IMR-90 (cell line): ENCODE measurements at regions not wholly inside any gene's neighbourhood (a gene's known extent, or its start where the extent isn't known, plus 50 kb on each side); places are given as distances from the start of the nearest gene placed in this dataset.
A peak's percentile ranks its signal among the peaks of the same experiment; 100 is the strongest.

Source experiments
- ATAC-seq: fragments of 200-7000 bp; cut with Tn5 transposase; 2 replicates; pipeline ENCODE4 v1.9.1; 2020; ENCODE audit warnings: low read depth, mild to moderate bottlenecking, moderate library complexity
- BruUV-seq: library from RNA; stranded (reverse); fragments of 400-500 nt; replicated peaks from 2 replicates; lab custom pipeline; 2021; lab: Mats Ljungman, UMichigan
- CTCF ChIA-PET: fragments of 300-600 bp; formaldehyde crosslinking; extraction: SDS; loops from one replicate; lab custom pipeline; 2021; ENCODE audit warnings: antibody characterized with exemption; lab: Yijun Ruan, JAX
- POLR2A ChIA-PET: fragments of 300-600 bp; sonication (Branson Sonifier 250); formaldehyde crosslinking; loops from one replicate; lab custom pipeline; 2022; ENCODE audit warnings: antibody characterized with exemption; ENCODE audit not compliant: unreplicated experiment; lab: Charles Lee
- DNase-seq: peaks from one replicate; pipeline ENCODE4 v3.0.0; 2013
- H2AFZ ChIP-seq: replicated peaks from 2 replicates; pipeline ENCODE3; 2013; ENCODE audit warnings: low read length, mild to moderate bottlenecking; ENCODE audit not compliant: poor library complexity
- H2AK5ac ChIP-seq: 2 replicates; pipeline ENCODE4 v1.6.1; 2013; ENCODE audit warnings: low read depth, low read length, inconsistent platforms
- H2AK9ac ChIP-seq: replicated peaks from 2 replicates; pipeline ENCODE3; 2013; ENCODE audit warnings: mild to moderate bottlenecking, low read depth, low read length, moderate library complexity; ENCODE audit not compliant: poor library complexity
- H2BK120ac ChIP-seq: 2 replicates; pipeline ENCODE4 v1.6.1; 2013; ENCODE audit warnings: low read depth, low read length, inconsistent platforms
- H2BK15ac ChIP-seq: 3 replicates; pipeline ENCODE4 v1.6.1; 2013; ENCODE audit warnings: low read depth, low read length, inconsistent platforms
- H2BK20ac ChIP-seq: 2 replicates; pipeline ENCODE4 v1.6.1; 2013; ENCODE audit warnings: low read depth, mild to moderate bottlenecking, inconsistent platforms, low read length, moderate library complexity
- H2BK5ac ChIP-seq: 2 replicates; pipeline ENCODE4 v1.6.1; 2013; ENCODE audit warnings: mild to moderate bottlenecking, low read depth, low read length, inconsistent platforms; ENCODE audit not compliant: poor library complexity, severe bottlenecking
- H3K14ac ChIP-seq: replicated peaks from 2 replicates; pipeline ENCODE4 v1.6.1; 2013; ENCODE audit warnings: low read depth, low read length, inconsistent platforms
- H3K18ac ChIP-seq: 2 replicates; pipeline ENCODE4 v1.6.1; 2013; ENCODE audit warnings: low read depth, low read length, control low read depth
- H3K23ac ChIP-seq: 2 replicates; pipeline ENCODE4 v1.6.1; 2013; ENCODE audit warnings: low read depth, low read length, inconsistent platforms
- H3K27ac ChIP-seq: 2 replicates; pipeline ENCODE4 v1.5.1; 2013; ENCODE audit warnings: mild to moderate bottlenecking, control low read depth, low read length; ENCODE audit not compliant: insufficient read depth
- H3K27me3 ChIP-seq: 2 replicates; pipeline ENCODE4 v1.6.1; 2013; ENCODE audit warnings: low read length; ENCODE audit not compliant: control insufficient read depth, insufficient read depth
- H3K36me3 ChIP-seq: 2 replicates; pipeline ENCODE4 v1.6.1; 2013; ENCODE audit warnings: low read length, mixed read lengths; ENCODE audit not compliant: control insufficient read depth, insufficient read depth
- H3K4ac ChIP-seq: 2 replicates; pipeline ENCODE4 v1.6.1; 2013; ENCODE audit warnings: low read depth, low read length, inconsistent platforms
- H3K4me1 ChIP-seq: 2 replicates; pipeline ENCODE4 v1.6.1; 2013; ENCODE audit warnings: low read length, mixed read lengths; ENCODE audit not compliant: control insufficient read depth, insufficient read depth
- H3K4me2 ChIP-seq: 2 replicates; pipeline ENCODE4 v1.6.1; 2013; ENCODE audit warnings: low read depth, mild to moderate bottlenecking, control low read depth, low read length, moderate library complexity
- H3K4me3 ChIP-seq: 2 replicates; pipeline ENCODE4 v1.5.1; 2013; ENCODE audit warnings: low read depth, mild to moderate bottlenecking, control low read depth, low read length, moderate library complexity; ENCODE audit not compliant: insufficient read depth
- H3K56ac ChIP-seq: 2 replicates; pipeline ENCODE4 v1.6.1; 2013; ENCODE audit warnings: low read length, inconsistent platforms; ENCODE audit not compliant: insufficient read depth; ENCODE audit errors: extremely low read depth
- H3K79me1 ChIP-seq, 2 experiments: 2 replicates each; pipeline ENCODE4 v1.6.1; 2013; ENCODE audit warnings: low read length in 2 of 2, inconsistent platforms in 1 of 2, low read depth in 1 of 2
- H3K9ac ChIP-seq: 2 replicates; pipeline ENCODE4 v1.6.1; 2013; ENCODE audit warnings: low read depth, low read length, control low read depth
- H3K9me1 ChIP-seq: 2 replicates; pipeline ENCODE4 v1.6.1; 2013; ENCODE audit warnings: low read length, inconsistent platforms; ENCODE audit not compliant: insufficient read depth
- H3K9me3 ChIP-seq: 2 replicates; pipeline ENCODE4 v1.6.1; 2013; ENCODE audit warnings: low read length; ENCODE audit not compliant: control insufficient read depth, insufficient read depth
- H4K20me1 ChIP-seq: 2 replicates; pipeline ENCODE4 v1.6.1; 2013; ENCODE audit warnings: low read length, inconsistent platforms; ENCODE audit not compliant: insufficient read depth
- H4K5ac ChIP-seq: 2 replicates; pipeline ENCODE4 v1.6.1; 2013; ENCODE audit warnings: mild to moderate bottlenecking, low read depth, low read length, control low read depth
- H4K8ac ChIP-seq, 2 experiments: 2 replicates each; pipeline ENCODE4 v1.6.1; 2013; ENCODE audit warnings: low read depth in 2 of 2, low read length in 2 of 2, control low read depth in 1 of 2, inconsistent platforms in 1 of 2
- H4K91ac ChIP-seq: 2 replicates; pipeline ENCODE4 v1.6.1; 2013; ENCODE audit warnings: low read depth, low read length, inconsistent platforms; ENCODE audit not compliant: insufficient read depth
- CTCF ChIP-seq: conservative IDR thresholded peaks from 2 replicates; pipeline ENCODE4 v1.5.1; 2012; ENCODE audit warnings: mild to moderate bottlenecking, low read depth, low read length, improper control_type of control experiment
- ELK1 ChIP-seq: fragments of 150-350 bp; IDR thresholded peaks from 2 replicates; pipeline ENCODE4 v1.6.1; 2016; ENCODE audit warnings: low read depth, mild to moderate bottlenecking, low read length, moderate library complexity, borderline replicate concordance
- MAFK ChIP-seq: IDR thresholded peaks from 2 replicates; pipeline ENCODE4 v1.6.1; 2012; ENCODE audit warnings: low read depth, low read length, improper control_type of control experiment
- RCOR1 ChIP-seq: IDR thresholded peaks from 2 replicates; pipeline ENCODE4 v1.6.1; 2012; ENCODE audit warnings: mild to moderate bottlenecking, low read length, improper control_type of control experiment; ENCODE audit not compliant: insufficient replicate concordance
- WGBS, 2 experiments: methylation state at CpG; one replicate each; pipeline versions ENCODE4 v1.1.5 to v1.1.7; 2013; ENCODE audit warnings: missing lambda C conversion rate in 2 of 2; ENCODE audit not compliant: insufficient read length in 1 of 2; ENCODE audit errors: extremely low coverage in 2 of 2; 5-methylcytosine and 5-hydroxymethylcytosine counted together
- dilution Hi-C: fragments of 300-500 bp; cut with HindIII; formaldehyde crosslinking; loops from one replicate; pipeline ENCODE4 v1.14.3; 2018; ENCODE audit warnings: low sequenced_read_pairs; ENCODE audit not compliant: unreplicated experiment
- in situ Hi-C: fragments of 300-500 bp; cut with MboI; formaldehyde crosslinking; loops from 3 replicates; pipeline ENCODE4 v1.14.3; 2019; ENCODE audit warnings: low sequenced_read_pairs, inconsistent platforms, mixed read lengths
- intact Hi-C: fragments of 100-400 bp; cut with micrococcal nuclease; formaldehyde crosslinking; loops from 2 replicates; pipeline ENCODE4 v1.10.0; 2022

DNA sequence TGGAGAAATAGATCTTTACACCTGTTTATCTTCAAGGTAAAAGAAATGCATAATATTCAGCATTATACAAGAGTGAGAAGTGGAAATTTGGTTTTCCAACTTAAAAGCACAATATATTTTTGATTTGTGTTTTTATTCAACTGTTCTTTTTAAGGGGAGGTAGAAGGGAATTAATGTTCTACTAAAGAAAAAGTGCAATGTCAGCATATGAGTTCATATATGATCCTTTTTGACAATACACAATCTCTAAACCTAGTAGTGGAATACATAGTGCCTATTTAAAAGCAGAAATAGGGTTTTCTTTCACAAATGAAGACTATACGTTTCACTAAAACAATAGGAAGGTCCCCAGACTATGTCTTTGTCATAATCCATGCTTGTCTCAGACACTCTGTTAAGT lies 63.2 kb upstream of the ATP5MC3 start:
- no peak overlapping the region for H2BK120ac ChIP-seq
- in situ Hi-C loops = no loop called here
- CTCF ChIA-PET = no interaction called here
- intact Hi-C loops = no loop called here
- H2BK20ac ChIP-seq = no peak overlapping the region
- no peak overlapping the region for H2BK15ac ChIP-seq
- H3K36me3 ChIP-seq = no peaks in the 10 kb centered on the region
- no peaks in the 10 kb centered on the region for H3K9me1 ChIP-seq
- POLR2A ChIA-PET = no interaction called here
- no peaks in the 10 kb centered on the region for H3K79me1 ChIP-seq
- H4K20me1 ChIP-seq = no peaks in the 10 kb centered on the region
- no peak overlapping the region for H2BK5ac ChIP-seq
- no peak overlapping the region for H3K4ac ChIP-seq
- H3K4me2 ChIP-seq = no peak overlapping the region
- no peak overlapping the region for H3K56ac ChIP-seq
- 0 out of 2 replicates have a peak, but pooled peaks cover 3% of the 10 kb centered on the region for H3K9me3 ChIP-seq
- ATAC-seq = no peak
- H4K5ac ChIP-seq = no peak overlapping the region
- no CpG with 5 or more reads among the region's 1 CpG for WGBS, 2 experiments
- no peak overlapping the region for H4K8ac ChIP-seq
- TF ChIP-seq MAFK = peak; percentile 98
- TF ChIP-seq ELK1 = no peak
- no peak for TF ChIP-seq RCOR1
- no peak for TF ChIP-seq CTCF
- no TSS peak for BruUV-seq
- no peak overlapping the region for H3K4me3 ChIP-seq
- H2AK9ac ChIP-seq = no peak overlapping the region
- no peaks in the 10 kb centered on the region for H3K4me1 ChIP-seq
- H3K27ac ChIP-seq = no peak overlapping the region
- H3K9ac ChIP-seq = no peak overlapping the region
- H3K18ac ChIP-seq = no peak overlapping the region
- peaks cover 24% of the 10 kb centered on the region for H3K27me3 ChIP-seq
- dilution Hi-C loops = no loop called here
- H2AK5ac ChIP-seq = no peak overlapping the region
- H3K14ac ChIP-seq = no peak overlapping the region
- no peak overlapping the region for H3K23ac ChIP-seq
- no peak overlapping the region for H2AFZ ChIP-seq
- DNase-seq = no peak
- H4K91ac ChIP-seq = no peak overlapping the region
